Natural killer cell (primary cell): ENCODE measurements at regions not wholly inside any gene's neighbourhood (a gene's known extent, or its start where the extent isn't known, plus 50 kb on each side); places are given as distances from the start of the nearest gene placed in this dataset.

Experiments
- ATAC-seq, 3 donors: fragments of 150-1000 bp in 2 of 3; fragments of 200-7000 bp in 1 of 3; cut with Tn5 transposase; 1 replicate in 1 of 3; 2 replicates in 2 of 3; pipeline ENCODE4 v1.10.0; 2021; ENCODE audit warnings: mild to moderate bottlenecking in 2 of 3, moderate library complexity in 2 of 3
- DNase-seq, 2 donors: peaks; one replicate each; pipeline versions ENCODE4 v3.0.0 to v3.0.0-alpha.2; 2013 to 2021; ENCODE audit warnings: mixed read lengths in 1 of 2
- H3K27ac ChIP-seq: one replicate; pipeline ENCODE4 v1.5.1; 2013; ENCODE audit warnings: mild to moderate bottlenecking, low read length
- H3K27me3 ChIP-seq: one replicate; pipeline ENCODE4 v1.6.1; 2013; ENCODE audit warnings: low read length; ENCODE audit not compliant: control insufficient read depth, insufficient read depth
- H3K36me3 ChIP-seq: one replicate; pipeline ENCODE4 v1.6.1; 2013; ENCODE audit warnings: low read length; ENCODE audit not compliant: control insufficient read depth, insufficient read depth
- H3K4me1 ChIP-seq: one replicate; pipeline ENCODE4 v1.6.1; 2013; ENCODE audit warnings: low read length; ENCODE audit not compliant: control insufficient read depth, insufficient read depth
- H3K4me3 ChIP-seq: one replicate; pipeline ENCODE4 v1.5.1; 2013; ENCODE audit warnings: low read length
- H3K9me3 ChIP-seq: one replicate; pipeline ENCODE4 v1.6.1; 2013; ENCODE audit warnings: low read length; ENCODE audit not compliant: control insufficient read depth, insufficient read depth
- H3K27ac Mint-ChIP-seq, 2 donors: one replicate each; pipeline ENCODE4 v1.8.0; 2022; ENCODE audit warnings: mild to moderate bottlenecking in 2 of 2, mixed read lengths in 2 of 2, moderate library complexity in 1 of 2
- H3K27me3 Mint-ChIP-seq, 2 donors: one replicate each; pipeline ENCODE4 v1.8.0; 2022; ENCODE audit warnings: low read depth in 2 of 2, mixed read lengths in 2 of 2
- H3K36me3 Mint-ChIP-seq: one replicate; pipeline ENCODE4 v1.8.0; 2022; ENCODE audit warnings: mixed read lengths
- H3K4me1 Mint-ChIP-seq, 2 donors: one replicate each; pipeline ENCODE4 v1.8.0; 2022; ENCODE audit warnings: mixed read lengths in 2 of 2
- H3K4me3 Mint-ChIP-seq: one replicate; pipeline ENCODE4 v1.8.0; 2022; ENCODE audit warnings: mild to moderate bottlenecking, moderate library complexity, mixed read lengths
- H3K9me3 Mint-ChIP-seq, 2 donors: one replicate each; pipeline ENCODE4 v1.8.0; 2022; ENCODE audit warnings: mixed read lengths in 2 of 2
- CTCF ChIP-seq: fragments of 200-600 bp; IDR thresholded peaks from one replicate; pipeline ENCODE4 v1.8.0; 2022; ENCODE audit warnings: antibody characterized with exemption
- WGBS: methylation state at CpG from one replicate; pipeline ENCODE4 v1.1.7; 2013; ENCODE audit warnings: missing lambda C conversion rate; ENCODE audit not compliant: insufficient coverage; 5-methylcytosine and 5-hydroxymethylcytosine counted together
- intact Hi-C: fragments of 100-400 bp; cut with micrococcal nuclease; formaldehyde crosslinking; loops from one replicate; pipeline ENCODE4 v1.14.2; 2022

GRCh38 chr3:34038131-34038530 is 239.7 kb downstream of the PDCD6IP start:
- H3K4me1 ChIP-seq, result no peaks in the 10 kb centered on the region
- no peak for ATAC-seq
- DNase-seq, result no peak
- H3K36me3 ChIP-seq, result no peaks in the 10 kb centered on the region
- no peak overlapping the region for H3K4me3 ChIP-seq
- Mint-ChIP-seq H3K4me3 (no peak overlapping the region), H3K4me1 (peaks cover 0 to 5% of the 10 kb centered on the region in 2 donors), H3K27me3 (no peaks in the 10 kb centered on the region), H3K9me3 (no peaks in the 10 kb centered on the region), H3K27ac (no peak overlapping the region), H3K36me3 (no peaks in the 10 kb centered on the region)
- no CpG with 5 or more reads among the region's 2 CpGs for WGBS
- H3K27ac ChIP-seq, result no peak overlapping the region
- intact Hi-C loops, result no loop called here
- H3K27me3 ChIP-seq, result no peaks in the 10 kb centered on the region
- H3K9me3 ChIP-seq, result no peaks in the 10 kb centered on the region
- TF ChIP-seq CTCF, result no peak

- no peak overlapping the region for H3K4me3 ChIP-seq
- WGBS, result no CpG with 5 or more reads among the region's 1 CpG
- intact Hi-C loops, result no loop called here
- Mint-ChIP-seq H3K4me1 (peaks cover 0 to 7% of the 10 kb centered on the region in 2 donors), H3K4me3 (no peak overlapping the region), H3K36me3 (no peaks in the 10 kb centered on the region), H3K27me3 (no peaks in the 10 kb centered on the region), H3K27ac (no peak overlapping the region), H3K9me3 (no peaks in the 10 kb centered on the region)
- ATAC-seq (no peak), DNase-seq (no peak)
- H3K4me1 ChIP-seq, result no peaks in the 10 kb centered on the region
- TF ChIP-seq CTCF, result no peak
- H3K27me3 ChIP-seq, result no peaks in the 10 kb centered on the region
- no peak overlapping the region for H3K27ac ChIP-seq
- H3K36me3 ChIP-seq, result no peaks in the 10 kb centered on the region
- no peaks in the 10 kb centered on the region for H3K9me3 ChIP-seq
Measured at GRCh38 chr3:34046154-34046553, 247.7 kb downstream of the PDCD6IP start.

- Histone ChIP-seq H3K4me1 (no peaks in the 10 kb centered on the region), H3K9me3 (no peaks in the 10 kb centered on the region), H3K36me3 (no peaks in the 10 kb centered on the region), H3K27me3 (no peaks in the 10 kb centered on the region), H3K4me3 (no peak overlapping the region), H3K27ac (no peak overlapping the region)
- ATAC-seq (no peak), DNase-seq (no peak)
- H3K9me3 Mint-ChIP-seq, result no peaks in the 10 kb centered on the region
- no peak for TF ChIP-seq CTCF
- H3K27ac Mint-ChIP-seq, result no peak overlapping the region
- WGBS, result 100% methylated on average over 1 of the region's 3 CpGs
- no peaks in the 10 kb centered on the region for H3K4me1 Mint-ChIP-seq
- H3K27me3 Mint-ChIP-seq, result peaks cover 5 to 8% of the 10 kb centered on the region in 2 donors
- H3K4me3 Mint-ChIP-seq, result no peak overlapping the region
- intact Hi-C loops, result no loop called here
- no peaks in the 10 kb centered on the region for H3K36me3 Mint-ChIP-seq
Measured at GRCh38 chr3:34053626-34054025, 255.2 kb downstream of the PDCD6IP start.

- Histone ChIP-seq H3K27me3 (no peaks in the 10 kb centered on the region), H3K9me3 (no peaks in the 10 kb centered on the region), H3K27ac (no peak overlapping the region), H3K4me1 (no peaks in the 10 kb centered on the region), H3K4me3 (no peak overlapping the region), H3K36me3 (no peaks in the 10 kb centered on the region)
- intact Hi-C loops, result no loop called here
- Mint-ChIP-seq H3K4me3 (no peak overlapping the region), H3K9me3 (no peaks in the 10 kb centered on the region), H3K27me3 (peaks cover 5 to 14% of the 10 kb centered on the region in 2 donors), H3K36me3 (no peaks in the 10 kb centered on the region), H3K4me1 (no peaks in the 10 kb centered on the region), H3K27ac (no peak overlapping the region)
- 87% methylated on average over 3 of the region's 3 CpGs for WGBS
- DNase-seq, result no peak
- ATAC-seq, result no peak
- TF ChIP-seq CTCF, result no peak
Measured at GRCh38 chr3:34056181-34056910, 257.9 kb downstream of the PDCD6IP start.
